K562 (cell line): ENCODE measurements at regions not wholly inside any gene's neighbourhood (a gene's known extent, or its start where the extent isn't known, plus 50 kb on each side); places are given as distances from the start of the nearest gene placed in this dataset.

Experiments used
- ATAC-seq: fragments of 200-7000 bp; cut with Tn5 transposase; 3 replicates; pipeline ENCODE4 v1.9.1; 2020; ENCODE audit warnings: moderate library complexity
- BruUV-seq: library from RNA; stranded (reverse); fragments of 400-500 nt; replicated peaks from 2 replicates; lab custom pipeline; 2021; lab: Mats Ljungman, UMichigan
- CTCF ChIA-PET: fragments of 300-600 bp; formaldehyde crosslinking; extraction: SDS; loops from one replicate; lab custom pipeline; 2021; ENCODE audit warnings: low intra/inter-chr PET ratio; lab: Yijun Ruan, JAX
- POLR2A ChIA-PET: fragments of 300-600, 350-650 bp; sonication (Branson Sonifier 250); formaldehyde crosslinking; extraction: SDS; loops from one replicate; lab custom pipeline; 2021; ENCODE audit warnings: antibody characterized with exemption, inconsistent platforms; lab: Yijun Ruan, JAX
- DNase-seq, 4 experiments: peaks; one replicate each; pipeline versions ENCODE4 v3.0.0 to v3.0.0-alpha.2; 2011 to 2018; ENCODE audit warnings: low spot score in 3 of 4, mixed read lengths in 3 of 4; ENCODE audit errors: extremely low read depth in 1 of 4
- FAIRE-seq: peaks from 2 replicates; lab custom pipeline; 2011; peaks lifted over from hg19 to GRCh38; lab: Jason Lieb, UNC
- H2AFZ ChIP-seq: 2 replicates; pipeline ENCODE4 v1.6.0; 2011; ENCODE audit warnings: low read depth, low read length, control low read depth, inconsistent platforms
- H3K27ac ChIP-seq: fragments of 200-600 bp; 3 replicates; pipeline ENCODE4 v1.8.0; 2011; ENCODE audit warnings: low read depth, mild to moderate bottlenecking, control low read depth, inconsistent platforms, low read length, moderate library complexity, mixed read lengths; ENCODE audit errors: extremely low read depth
- H3K27me3 ChIP-seq, 2 experiments: fragments of 300-600 bp in 1 of 2; 2 replicates in 1 of 2; 3 replicates in 1 of 2; pipeline versions ENCODE4 v1.6.0 to v1.8.0; 2011; ENCODE audit warnings: inconsistent platforms in 2 of 2, low read length in 2 of 2, mild to moderate bottlenecking in 1 of 2, mixed read lengths in 1 of 2, moderate library complexity in 1 of 2; ENCODE audit not compliant: control insufficient read depth in 2 of 2, insufficient read depth in 2 of 2
- H3K36me3 ChIP-seq: fragments of 300-600 bp; 3 replicates; pipeline ENCODE4 v1.8.0; 2011; ENCODE audit warnings: mild to moderate bottlenecking, low read length, inconsistent platforms; ENCODE audit not compliant: control insufficient read depth, insufficient read depth
- H3K4me1 ChIP-seq, 2 experiments: fragments of 200-600 bp in 1 of 2; replicated peaks in 1 of 2; 2 replicates in 1 of 2; 3 replicates in 1 of 2; pipeline versions ENCODE4 v1.5.1 to v1.8.0; 2011; ENCODE audit warnings: inconsistent platforms in 2 of 2, low read length in 2 of 2, mild to moderate bottlenecking in 1 of 2, mixed read lengths in 1 of 2, moderate library complexity in 1 of 2; ENCODE audit not compliant: control insufficient read depth in 2 of 2, insufficient read depth in 2 of 2
- H3K4me2 ChIP-seq: 2 replicates; pipeline ENCODE4 v1.6.1; 2011; ENCODE audit warnings: low read length, control low read depth, inconsistent platforms, mixed read lengths; ENCODE audit not compliant: insufficient read depth
- H3K4me3 ChIP-seq: fragments of 200-600 bp; sonication (generic), shearing (Covaris generic); 2 replicates; pipeline ENCODE4 v1.5.1; 2016; ENCODE audit warnings: control low read depth, inconsistent platforms
- H3K79me2 ChIP-seq: fragments of 200-600 bp; 3 replicates; pipeline ENCODE4 v1.8.0; 2011; ENCODE audit warnings: low read length, inconsistent platforms; ENCODE audit not compliant: control insufficient read depth, insufficient read depth
- H3K9ac ChIP-seq, 2 experiments: 2 replicates each; pipeline versions ENCODE4 v1.6.0 to v1.6.1; 2011; ENCODE audit warnings: low read depth in 2 of 2, low read length in 2 of 2, control low read depth in 1 of 2, inconsistent platforms in 1 of 2, mild to moderate bottlenecking in 1 of 2, mixed read lengths in 1 of 2; ENCODE audit not compliant: insufficient read depth in 1 of 2
- H3K9me1 ChIP-seq: one replicate; pipeline ENCODE4 v1.6.0; 2011; ENCODE audit warnings: inconsistent platforms, mild to moderate bottlenecking, low read length, moderate library complexity; ENCODE audit not compliant: control insufficient read depth, insufficient read depth
- H3K9me3 ChIP-seq: replicated peaks from 2 replicates; pipeline ENCODE4 v1.5.1; 2011; ENCODE audit warnings: low read depth, low read length, inconsistent platforms; ENCODE audit not compliant: control insufficient read depth, insufficient read depth
- H4K20me1 ChIP-seq: replicated peaks from 2 replicates; pipeline ENCODE4 v1.6.1; 2011; ENCODE audit warnings: low read length, inconsistent platforms, mixed read lengths; ENCODE audit not compliant: control insufficient read depth, insufficient read depth
- CBFA2T3 ChIP-seq: fragments of 450-650 bp; IDR thresholded peaks from 2 replicates; pipeline ENCODE4 v1.6.1; 2017
- CCAR2 ChIP-seq: fragments of 200-400 bp; formaldehyde crosslinking; IDR thresholded peaks from 2 replicates; pipeline ENCODE4 v1.6.1; 2017; ENCODE audit warnings: mild to moderate bottlenecking, low read depth, low read length
- ESRRA ChIP-seq: fragments of 450-650 bp; IDR thresholded peaks from 2 replicates; pipeline ENCODE4 v1.6.1; 2014; ENCODE audit warnings: low read depth, mild to moderate bottlenecking, moderate library complexity, borderline replicate concordance
- NCOA1 ChIP-seq: fragments of 450-650 bp; IDR thresholded peaks from 2 replicates; pipeline ENCODE4 v1.6.1; 2016; ENCODE audit warnings: low read depth
- REST ChIP-seq, 2 experiments: fragments of 450-650 bp; formaldehyde crosslinking in 1 of 2; IDR thresholded peaks; 2 replicates each; pipeline versions ENCODE4 v1.4.0 to v1.6.1; 2014 to 2020; ENCODE audit warnings: mild to moderate bottlenecking in 2 of 2, borderline replicate concordance in 1 of 2, low read depth in 1 of 2
- RNF2 ChIP-seq: sonication (generic); IDR thresholded peaks from 2 replicates; pipeline ENCODE4 v1.6.1; 2016
- VEZF1 ChIP-seq: fragments of 200-800 bp; sonication (Bioruptor generic); IDR thresholded peaks from 2 replicates; pipeline ENCODE4 v1.6.1; 2017; ENCODE audit warnings: missing genetic modification characterization, missing compliant biosample characterization
- ZNF354B ChIP-seq: fragments of 250-450 bp; sonication (Bioruptor Pico); IDR thresholded peaks from 2 replicates; pipeline ENCODE4 v1.4.0; 2020
- ZNF589 ChIP-seq: fragments of 200-800 bp; sonication (Bioruptor generic); IDR thresholded peaks from 2 replicates; pipeline ENCODE4 v1.6.1; 2016; ENCODE audit warnings: low read depth, missing genetic modification characterization, missing compliant biosample characterization
- ZNF592 ChIP-seq: fragments of 450-650 bp; IDR thresholded peaks from 2 replicates; pipeline ENCODE4 v1.6.1; 2017; ENCODE audit warnings: antibody characterized with exemption, mild to moderate bottlenecking
- ZNF717 ChIP-seq: fragments of 250-450 bp; sonication (Bioruptor Pico); IDR thresholded peaks from 2 replicates; pipeline ENCODE4 v1.5.0; 2021
- WGBS: fragments of 100-300 bp; shearing (Covaris generic); methylation state at CpG from one replicate; pipeline ENCODE4 v1.1.6; 2016; ENCODE audit warnings: low coverage, mixed read lengths; ENCODE audit not compliant: insufficient coverage; ENCODE audit errors: missing lambda C conversion rate; 5-methylcytosine and 5-hydroxymethylcytosine counted together
- in situ Hi-C: fragments of 300-500 bp; cut with MboI; formaldehyde crosslinking; loops from 4 replicates; pipeline ENCODE4 v1.15.0; 2018; ENCODE audit warnings: inconsistent platforms, mixed read lengths
- intact Hi-C: fragments of 100-400 bp; cut with micrococcal nuclease; formaldehyde crosslinking; loops from 2 replicates; pipeline ENCODE4 v1.14.2; 2022

- Histone ChIP-seq H3K4me1 (no peaks in the 10 kb centered on the region), H3K9me1 (no peaks in the 10 kb centered on the region), H3K27me3 (no peaks in the 10 kb centered on the region), H3K4me2 (no peak overlapping the region), H3K27ac (no peak overlapping the region), H3K36me3 (no peaks in the 10 kb centered on the region), H3K9ac (no peak overlapping the region), H3K4me3 (no peak overlapping the region), H3K79me2 (no peaks in the 10 kb centered on the region), H4K20me1 (no peaks in the 10 kb centered on the region; the same call in 1 of the 2 replicates), H2AFZ (no peak overlapping the region), H3K9me3 (no peaks in the 10 kb centered on the region)
- ChIA-PET CTCF (no interaction called here), POLR2A (no interaction called here)
- intact Hi-C loops (no loop called here), in situ Hi-C loops (no loop called here)
- DNase-seq (no peak), FAIRE-seq (no peak), ATAC-seq (no peak)
- BruUV-seq, result no TSS peak
- WGBS, result 0% methylated on average over 1 of the region's 1 CpG
- TF ChIP-seq ZNF354B (CRISPR knock-in tag) (no peak), ZNF589 (CRISPR knock-in tag) (no peak), ESRRA (no peak), REST (IDR thresholded peaks at IDR 0.05; ENCODE audit: borderline replicate concordance) (no peak), REST (CRISPR knock-in tag; IDR thresholded peaks at IDR 0.05; ENCODE audit: low read depth) (no peak), CBFA2T3 (no peak), ZNF717 (CRISPR knock-in tag) (no peak), CCAR2 (no peak), RNF2 (no peak), NCOA1 (no peak), VEZF1 (CRISPR knock-in tag) (no peak), ZNF592 (no peak)
Measured at GRCh38 chr3:187830181-187830580, 84.9 kb upstream of the BCL6 start.
